LNCaP clone FGC (cell line): ENCODE measurements at regions not wholly inside any gene's neighbourhood (a gene's known extent, or its start where the extent isn't known, plus 50 kb on each side); places are given as distances from the start of the nearest gene placed in this dataset.

Experiments
- DNase-seq: peaks from one replicate; pipeline ENCODE4 v3.0.0-alpha.2; 2011; ENCODE audit warnings: low read depth
- H3K4me3 ChIP-seq: 2 replicates; pipeline ENCODE4 v1.5.1; 2011; ENCODE audit warnings: mild to moderate bottlenecking, low read depth, low read length, control low read depth
- CTCF ChIP-seq: IDR thresholded peaks from 2 replicates; pipeline ENCODE4 v1.5.1; 2012; ENCODE audit warnings: mild to moderate bottlenecking; ENCODE audit not compliant: control insufficient read depth, insufficient read depth; ENCODE audit errors: extremely low read depth

DNA sequence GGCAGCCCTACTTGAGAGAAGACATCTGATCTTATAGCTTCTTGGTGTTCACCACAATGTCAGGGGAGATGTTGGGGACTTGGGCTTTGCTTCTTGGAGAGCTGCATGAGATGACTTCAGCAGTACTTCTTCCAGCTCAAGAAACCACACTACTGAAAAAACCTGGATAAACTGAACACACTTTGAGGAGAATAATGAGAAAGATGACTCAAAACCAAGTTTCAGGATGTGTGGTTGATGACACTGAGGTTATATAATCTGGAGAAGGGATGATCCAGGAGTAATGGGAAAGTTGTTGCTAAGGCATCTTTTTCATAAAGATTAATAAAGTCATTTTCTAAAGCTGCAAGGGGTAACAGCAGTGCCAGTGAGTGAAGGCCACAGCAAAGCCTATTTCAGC lies 58.4 kb upstream of the PNPLA4 start:
- TF ChIP-seq CTCF, result no peak
- no peak overlapping the region for H3K4me3 ChIP-seq
- no peak for DNase-seq

DNA sequence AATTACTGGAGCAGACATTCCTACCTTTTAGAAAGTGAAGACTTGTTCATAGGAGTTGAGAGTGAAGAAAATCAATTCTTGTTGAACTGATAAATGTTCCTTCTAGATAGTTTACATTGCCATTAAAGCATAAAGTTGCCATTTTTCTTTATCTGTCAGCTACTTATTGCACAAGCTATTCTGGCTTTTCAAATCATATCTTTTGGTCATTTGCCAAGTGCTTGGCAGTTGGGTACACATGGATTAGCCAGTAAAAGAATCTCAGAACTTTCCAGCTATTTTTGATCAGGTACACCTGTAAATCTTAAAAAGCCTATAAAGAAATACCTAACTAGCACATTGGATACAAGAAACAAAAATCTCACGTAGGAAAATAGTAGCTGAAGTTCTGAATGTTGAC lies 56.4 kb upstream of the PNPLA4 start:
- no peak for DNase-seq
- no peak overlapping the region for H3K4me3 ChIP-seq
- no peak for TF ChIP-seq CTCF
